ENCODE measurements at regions not wholly inside any gene's neighbourhood (a gene's known extent, or its start where the extent isn't known, plus 50 kb on each side); places are given as distances from the start of the nearest gene placed in this dataset.

DNA sequence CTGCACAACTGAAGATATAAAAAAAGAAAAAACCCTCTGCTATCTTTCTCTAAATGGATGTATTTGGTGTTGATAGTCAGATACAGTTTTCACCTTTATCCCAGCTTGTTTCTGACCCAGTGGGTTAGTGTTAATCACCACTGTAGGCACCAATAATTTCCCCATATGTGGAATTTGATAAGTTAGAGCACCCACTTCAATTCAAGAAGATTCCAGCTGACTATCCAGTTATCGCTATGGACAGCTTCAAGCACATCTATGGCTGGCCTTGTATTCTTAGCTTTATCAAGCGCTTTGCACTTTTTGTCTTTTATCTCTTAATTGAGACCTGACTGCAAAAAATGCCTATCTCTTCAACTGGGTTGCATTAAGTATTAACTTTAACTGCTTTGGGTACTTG lies 200.4 kb downstream of the NR4A2 start:
- TF ChIP-seq, protein P1, sequence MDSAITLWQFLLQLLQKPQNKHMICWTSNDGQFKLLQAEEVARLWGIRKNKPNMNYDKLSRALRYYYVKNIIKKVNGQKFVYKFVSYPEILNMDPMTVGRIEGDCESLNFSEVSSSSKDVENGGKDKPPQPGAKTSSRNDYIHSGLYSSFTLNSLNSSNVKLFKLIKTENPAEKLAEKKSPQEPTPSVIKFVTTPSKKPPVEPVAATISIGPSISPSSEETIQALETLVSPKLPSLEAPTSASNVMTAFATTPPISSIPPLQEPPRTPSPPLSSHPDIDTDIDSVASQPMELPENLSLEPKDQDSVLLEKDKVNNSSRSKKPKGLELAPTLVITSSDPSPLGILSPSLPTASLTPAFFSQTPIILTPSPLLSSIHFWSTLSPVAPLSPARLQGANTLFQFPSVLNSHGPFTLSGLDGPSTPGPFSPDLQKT (IDR thresholded peaks at IDR 0.05; ENCODE audit: borderline replicate concordance, low read depth, low read length), result no peak
- TF ChIP-seq, protein P2, sequence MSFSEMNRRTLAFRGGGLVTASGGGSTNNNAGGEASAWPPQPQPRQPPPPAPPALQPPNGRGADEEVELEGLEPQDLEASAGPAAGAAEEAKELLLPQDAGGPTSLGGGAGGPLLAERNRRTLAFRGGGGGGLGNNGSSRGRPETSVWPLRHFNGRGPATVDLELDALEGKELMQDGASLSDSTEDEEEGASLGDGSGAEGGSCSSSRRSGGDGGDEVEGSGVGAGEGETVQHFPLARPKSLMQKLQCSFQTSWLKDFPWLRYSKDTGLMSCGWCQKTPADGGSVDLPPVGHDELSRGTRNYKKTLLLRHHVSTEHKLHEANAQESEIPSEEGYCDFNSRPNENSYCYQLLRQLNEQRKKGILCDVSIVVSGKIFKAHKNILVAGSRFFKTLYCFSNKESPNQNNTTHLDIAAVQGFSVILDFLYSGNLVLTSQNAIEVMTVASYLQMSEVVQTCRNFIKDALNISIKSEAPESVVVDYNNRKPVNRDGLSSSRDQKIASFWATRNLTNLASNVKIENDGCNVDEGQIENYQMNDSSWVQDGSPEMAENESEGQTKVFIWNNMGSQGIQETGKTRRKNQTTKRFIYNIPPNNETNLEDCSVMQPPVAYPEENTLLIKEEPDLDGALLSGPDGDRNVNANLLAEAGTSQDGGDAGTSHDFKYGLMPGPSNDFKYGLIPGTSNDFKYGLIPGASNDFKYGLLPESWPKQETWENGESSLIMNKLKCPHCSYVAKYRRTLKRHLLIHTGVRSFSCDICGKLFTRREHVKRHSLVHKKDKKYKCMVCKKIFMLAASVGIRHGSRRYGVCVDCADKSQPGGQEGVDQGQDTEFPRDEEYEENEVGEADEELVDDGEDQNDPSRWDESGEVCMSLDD (tag by site-specific recombination; IDR thresholded peaks at IDR 0.05), result no peak
- no peak for TF ChIP-seq ZNF121 (tag by site-specific recombination; IDR thresholded peaks at IDR 0.05)
- TF ChIP-seq KLF1 (tag by site-specific recombination; IDR thresholded peaks at IDR 0.05), result no peak
- TF ChIP-seq, protein P3, sequence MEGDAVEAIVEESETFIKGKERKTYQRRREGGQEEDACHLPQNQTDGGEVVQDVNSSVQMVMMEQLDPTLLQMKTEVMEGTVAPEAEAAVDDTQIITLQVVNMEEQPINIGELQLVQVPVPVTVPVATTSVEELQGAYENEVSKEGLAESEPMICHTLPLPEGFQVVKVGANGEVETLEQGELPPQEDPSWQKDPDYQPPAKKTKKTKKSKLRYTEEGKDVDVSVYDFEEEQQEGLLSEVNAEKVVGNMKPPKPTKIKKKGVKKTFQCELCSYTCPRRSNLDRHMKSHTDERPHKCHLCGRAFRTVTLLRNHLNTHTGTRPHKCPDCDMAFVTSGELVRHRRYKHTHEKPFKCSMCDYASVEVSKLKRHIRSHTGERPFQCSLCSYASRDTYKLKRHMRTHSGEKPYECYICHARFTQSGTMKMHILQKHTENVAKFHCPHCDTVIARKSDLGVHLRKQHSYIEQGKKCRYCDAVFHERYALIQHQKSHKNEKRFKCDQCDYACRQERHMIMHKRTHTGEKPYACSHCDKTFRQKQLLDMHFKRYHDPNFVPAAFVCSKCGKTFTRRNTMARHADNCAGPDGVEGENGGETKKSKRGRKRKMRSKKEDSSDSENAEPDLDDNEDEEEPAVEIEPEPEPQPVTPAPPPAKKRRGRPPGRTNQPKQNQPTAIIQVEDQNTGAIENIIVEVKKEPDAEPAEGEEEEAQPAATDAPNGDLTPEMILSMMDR (tag by site-specific recombination; IDR thresholded peaks at IDR 0.05), result no peak
- TF ChIP-seq ZNF341 (tag by site-specific recombination; IDR thresholded peaks at IDR 0.05; ENCODE audit: low read depth), result no peak
- TF ChIP-seq ZNF416 (tag by site-specific recombination; IDR thresholded peaks at IDR 0.05), result no peak
- no peak for TF ChIP-seq ZNF843 (tag by site-specific recombination; IDR thresholded peaks at IDR 0.05)
- no peak for TF ChIP-seq ZNF610 (tag by site-specific recombination; IDR thresholded peaks at IDR 0.05; ENCODE audit: borderline replicate concordance)
- TF ChIP-seq ZNF248 (tag by site-specific recombination; IDR thresholded peaks at IDR 0.05), result no peak
- TF ChIP-seq ZNF274 (IDR thresholded peaks at IDR 0.05; ENCODE audit: low read length), result no peak
- no peak for TF ChIP-seq ZNF274 (tag by site-specific recombination; IDR thresholded peaks at IDR 0.05; ENCODE audit: borderline replicate concordance)
